ENCODE measurements at regions not wholly inside any gene's neighbourhood (a gene's known extent, or its start where the extent isn't known, plus 50 kb on each side); places are given as distances from the start of the nearest gene placed in this dataset.

GRCh38 chr7:153835712-153836265 is 216.4 kb upstream of the DPP6 start:
- no TSS peak for BruUV-seq (replicated peaks)
- ChIA-PET CTCF (ENCODE audit: unreplicated experiment) (no interaction called here), POLR2A (no interaction called here)

GRCh38 chr7:153838591-153838990 is 213.6 kb upstream of the DPP6 start:
- CTCF ChIA-PET (ENCODE audit: unreplicated experiment), result no interaction called here
- no peak for DNase-seq (ENCODE audit: low spot score)
- Histone ChIP-seq H3K9me3 (ENCODE audit: low read length) (no peaks in the 10 kb centered on the region), H3K9me2 (ENCODE audit: insufficient read depth, low read length) (no peaks in the 10 kb centered on the region), H3K4me3 (ENCODE audit: low read depth, low read length, poor library complexity, severe bottlenecking) (no peak overlapping the region), H3K36me3 (ENCODE audit: insufficient read depth, low read length) (no peaks in the 10 kb centered on the region), H4K20me1 (ENCODE audit: insufficient read depth, low read length) (no peaks in the 10 kb centered on the region), H3K4me2 (ENCODE audit: low read length) (no peak overlapping the region), H3K79me2 (ENCODE audit: insufficient read depth, low read depth, low read length) (no peaks in the 10 kb centered on the region), H2AFZ (ENCODE audit: low read length) (no peak overlapping the region), H3K27ac (ENCODE audit: low read depth, low read length, poor library complexity, severe bottlenecking) (no peak overlapping the region), H3K4me1 (ENCODE audit: insufficient read depth, low read length, poor library complexity, severe bottlenecking) (no peaks in the 10 kb centered on the region)
- TF ChIP-seq EZH2phosphoT487 (IDR thresholded peaks at IDR 0.05; ENCODE audit: borderline replicate concordance, low read depth, low read length), result no peak
- TF ChIP-seq, protein P1, sequence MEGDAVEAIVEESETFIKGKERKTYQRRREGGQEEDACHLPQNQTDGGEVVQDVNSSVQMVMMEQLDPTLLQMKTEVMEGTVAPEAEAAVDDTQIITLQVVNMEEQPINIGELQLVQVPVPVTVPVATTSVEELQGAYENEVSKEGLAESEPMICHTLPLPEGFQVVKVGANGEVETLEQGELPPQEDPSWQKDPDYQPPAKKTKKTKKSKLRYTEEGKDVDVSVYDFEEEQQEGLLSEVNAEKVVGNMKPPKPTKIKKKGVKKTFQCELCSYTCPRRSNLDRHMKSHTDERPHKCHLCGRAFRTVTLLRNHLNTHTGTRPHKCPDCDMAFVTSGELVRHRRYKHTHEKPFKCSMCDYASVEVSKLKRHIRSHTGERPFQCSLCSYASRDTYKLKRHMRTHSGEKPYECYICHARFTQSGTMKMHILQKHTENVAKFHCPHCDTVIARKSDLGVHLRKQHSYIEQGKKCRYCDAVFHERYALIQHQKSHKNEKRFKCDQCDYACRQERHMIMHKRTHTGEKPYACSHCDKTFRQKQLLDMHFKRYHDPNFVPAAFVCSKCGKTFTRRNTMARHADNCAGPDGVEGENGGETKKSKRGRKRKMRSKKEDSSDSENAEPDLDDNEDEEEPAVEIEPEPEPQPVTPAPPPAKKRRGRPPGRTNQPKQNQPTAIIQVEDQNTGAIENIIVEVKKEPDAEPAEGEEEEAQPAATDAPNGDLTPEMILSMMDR (conservative IDR thresholded peaks at IDR 0.05; ENCODE audit: low read length), result no peak
- POLR2A ChIA-PET, result no interaction called here
- intact Hi-C loops (cut with micrococcal nuclease; ENCODE audit: unreplicated experiment), result no loop called here
- no TSS peak for BruUV-seq (replicated peaks)

More at GRCh38 chr7:153835712-153836265, 216.4 kb upstream of the DPP6 start:
- Histone ChIP-seq H3K4me3 (ENCODE audit: low read depth, low read length, poor library complexity, severe bottlenecking) (no peak overlapping the region), H3K36me3 (ENCODE audit: insufficient read depth, low read length) (no peaks in the 10 kb centered on the region), H3K9me3 (ENCODE audit: low read length) (no peaks in the 10 kb centered on the region), H3K9me2 (ENCODE audit: insufficient read depth, low read length) (no peaks in the 10 kb centered on the region), H3K79me2 (ENCODE audit: insufficient read depth, low read depth, low read length) (no peaks in the 10 kb centered on the region), H4K20me1 (ENCODE audit: insufficient read depth, low read length) (no peaks in the 10 kb centered on the region), H3K27ac (ENCODE audit: low read depth, low read length, poor library complexity, severe bottlenecking) (no peak overlapping the region), H2AFZ (ENCODE audit: low read length) (no peak overlapping the region), H3K4me1 (ENCODE audit: insufficient read depth, low read length, poor library complexity, severe bottlenecking) (no peaks in the 10 kb centered on the region), H3K4me2 (ENCODE audit: low read length) (no peak overlapping the region)
- intact Hi-C loops (cut with micrococcal nuclease; ENCODE audit: unreplicated experiment), result no loop called here
- TF ChIP-seq EZH2phosphoT487 (IDR thresholded peaks at IDR 0.05; ENCODE audit: borderline replicate concordance, low read depth, low read length), result no peak
- TF ChIP-seq, protein P1 (conservative IDR thresholded peaks at IDR 0.05; ENCODE audit: low read length), result no peak
- DNase-seq (ENCODE audit: low spot score), result no peak

DNA sequence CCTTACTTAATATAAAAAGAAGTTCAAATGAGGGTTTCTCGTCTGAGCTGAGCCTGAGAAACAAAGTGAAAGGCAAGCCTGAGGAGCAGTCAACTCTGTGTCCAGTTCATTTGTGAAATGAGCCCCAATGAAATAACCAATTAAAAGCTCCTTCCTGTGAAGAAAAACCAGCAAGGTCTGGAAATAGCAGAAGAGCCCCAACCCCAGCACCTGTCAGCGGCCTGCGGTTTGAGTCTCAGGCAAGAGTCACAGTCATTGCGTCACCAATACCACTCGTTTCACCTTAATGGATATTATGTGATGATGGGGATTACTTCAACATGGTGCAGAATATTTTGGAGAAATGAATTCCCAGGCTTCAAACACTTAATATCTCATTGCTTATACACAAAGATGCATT is 211.3 kb upstream of the DPP6 start:
- ChIA-PET POLR2A (no interaction called here), CTCF (ENCODE audit: unreplicated experiment) (no interaction called here)
- no peak for TF ChIP-seq EZH2phosphoT487 (IDR thresholded peaks at IDR 0.05; ENCODE audit: borderline replicate concordance, low read depth, low read length)
- TF ChIP-seq, protein P1 (conservative IDR thresholded peaks at IDR 0.05; ENCODE audit: low read length), result no peak
- Histone ChIP-seq H3K9me2 (ENCODE audit: insufficient read depth, low read length) (no peaks in the 10 kb centered on the region), H3K4me2 (ENCODE audit: low read length) (no peak overlapping the region), H3K79me2 (ENCODE audit: insufficient read depth, low read depth, low read length) (no peaks in the 10 kb centered on the region), H3K9me3 (ENCODE audit: low read length) (no peaks in the 10 kb centered on the region), H2AFZ (ENCODE audit: low read length) (no peak overlapping the region), H4K20me1 (ENCODE audit: insufficient read depth, low read length) (no peaks in the 10 kb centered on the region), H3K4me3 (ENCODE audit: low read depth, low read length, poor library complexity, severe bottlenecking) (no peak overlapping the region), H3K36me3 (ENCODE audit: insufficient read depth, low read length) (no peaks in the 10 kb centered on the region), H3K27ac (ENCODE audit: low read depth, low read length, poor library complexity, severe bottlenecking) (no peak overlapping the region), H3K4me1 (ENCODE audit: insufficient read depth, low read length, poor library complexity, severe bottlenecking) (no peaks in the 10 kb centered on the region)
- intact Hi-C loops (cut with micrococcal nuclease; ENCODE audit: unreplicated experiment), result no loop called here
- no TSS peak for BruUV-seq (replicated peaks)
- DNase-seq (ENCODE audit: low spot score), result no peak
